ENCODE measurements at regions not wholly inside any gene's neighbourhood (a gene's known extent, or its start where the extent isn't known, plus 50 kb on each side); places are given as distances from the start of the nearest gene placed in this dataset.

DNA sequence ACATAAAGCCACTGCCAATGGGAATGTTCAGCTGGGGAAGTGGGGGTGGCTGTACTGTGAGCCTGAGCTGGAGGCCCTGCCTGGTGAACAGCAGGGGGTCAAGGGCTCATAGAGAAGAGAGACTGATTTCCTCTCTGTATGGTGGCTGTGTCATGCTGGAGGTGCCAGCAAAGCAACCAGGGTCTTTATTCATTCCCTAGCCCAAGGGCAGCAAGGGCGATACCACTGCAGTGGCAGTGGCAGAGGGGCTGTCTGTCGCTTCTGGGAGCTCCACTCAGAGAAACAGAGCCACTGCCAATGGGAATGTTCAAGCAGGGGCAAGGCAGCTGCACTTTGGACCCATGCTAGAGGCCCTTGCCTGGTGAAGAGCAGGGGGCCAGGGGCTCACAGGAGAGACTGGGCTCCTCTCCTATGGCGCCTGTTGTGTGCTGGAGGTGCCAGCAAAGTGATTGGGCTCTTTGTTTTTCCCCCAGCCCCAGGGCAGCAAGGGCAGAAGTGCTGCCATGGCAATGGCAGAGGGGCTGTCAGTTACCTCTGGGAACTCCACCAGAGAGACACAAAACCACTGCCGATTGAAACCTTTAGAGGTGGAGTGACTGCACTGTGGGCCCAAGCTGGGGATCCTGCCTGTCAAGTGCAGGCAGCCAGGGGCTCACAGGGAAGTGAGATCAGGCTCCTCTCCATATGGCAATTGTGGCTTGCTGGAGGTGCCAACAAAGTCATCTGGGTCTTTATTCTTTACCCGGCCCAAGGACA is 545.1 kb downstream of the SH2D4B start (continued):
- TF ChIP-seq GABPA (IDR thresholded peaks at IDR 0.05; ENCODE audit: low read depth) (no peak), YY1 (IDR thresholded peaks at IDR 0.05; ENCODE audit: low read depth) (no peak)
- TF ChIP-seq, protein P1, sequence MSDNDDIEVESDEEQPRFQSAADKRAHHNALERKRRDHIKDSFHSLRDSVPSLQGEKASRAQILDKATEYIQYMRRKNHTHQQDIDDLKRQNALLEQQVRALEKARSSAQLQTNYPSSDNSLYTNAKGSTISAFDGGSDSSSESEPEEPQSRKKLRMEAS (IDR thresholded peaks at IDR 0.05; ENCODE audit: low read depth) = no peak

DNA sequence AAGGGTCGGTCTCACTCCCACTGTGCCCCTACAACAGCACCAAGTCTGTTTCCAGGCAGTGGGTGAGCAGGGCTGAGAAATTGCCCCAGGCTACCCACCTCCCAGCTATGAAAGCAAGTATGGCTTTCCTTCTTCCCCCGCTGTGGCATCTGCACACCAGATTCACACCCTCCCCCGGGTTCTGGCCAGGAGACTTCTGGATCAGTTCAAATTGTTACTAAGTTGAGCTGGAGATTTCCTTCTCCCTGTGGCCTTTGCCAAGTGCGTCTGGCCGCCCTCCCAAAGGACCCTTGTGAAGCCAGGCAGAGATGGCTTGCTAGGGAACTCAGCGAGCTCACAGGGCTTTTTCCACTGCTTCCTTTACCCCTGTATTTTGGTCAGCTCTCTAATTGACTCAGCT is 555.4 kb downstream of the SH2D4B start:
- Histone ChIP-seq H3K4me3 (ENCODE audit: low read depth in 2 of 2, low read length in 1 of 2) (no peak overlapping the region), H3F3A (replicated peaks; ENCODE audit: insufficient read depth) (no peaks in the 10 kb centered on the region), H3K27me3 (ENCODE audit: insufficient read depth) (no peaks in the 10 kb centered on the region), H3K36me3 (replicated peaks in 1 of 2; ENCODE audit: control insufficient read depth in 1 of 2, insufficient read depth in 2 of 2, low read length in 1 of 2) (no peaks in the 10 kb centered on the region), H3K9me2 (no peaks in the 10 kb centered on the region), H3K4me2 (no peak overlapping the region), H3K27ac (ENCODE audit: low read depth in 2 of 2, low read length in 1 of 2) (no peak overlapping the region), H3K79me2 (ENCODE audit: insufficient read depth) (no peaks in the 10 kb centered on the region), H3K9me3 (no peaks in the 10 kb centered on the region), H2AFZ (ENCODE audit: low read depth) (no peak overlapping the region), H3K9ac (no peak overlapping the region), H3K4me1 (ENCODE audit: control insufficient read depth in 1 of 2, insufficient read depth in 2 of 2, low read depth in 1 of 2, low read length in 1 of 2) (no peaks in the 10 kb centered on the region), H4K20me1 (ENCODE audit: insufficient read depth) (no peaks in the 10 kb centered on the region)
- CTCF ChIA-PET = no interaction called here
- POLR2A ChIA-PET = no interaction called here
- 20% methylated on average over 5 of the region's 6 CpGs for WGBS (ENCODE audit: low lambda C conversion rate)
- TF ChIP-seq POLR2AphosphoS5 (IDR thresholded peaks at IDR 0.05; ENCODE audit: low read depth, low read length) (no peak), ELF1 (IDR thresholded peaks at IDR 0.05) (no peak), TEAD4 (IDR thresholded peaks at IDR 0.05; ENCODE audit: borderline replicate concordance, insufficient read depth) (no peak), MEF2A (IDR thresholded peaks at IDR 0.05; ENCODE audit: borderline replicate concordance, low read depth) (no peak), SIN3A (IDR thresholded peaks at IDR 0.05; ENCODE audit: borderline replicate concordance, low read depth, low read length) (no peak), CHD2 (IDR thresholded peaks at IDR 0.05; ENCODE audit: low read length, partially characterized antibody) (no peak), RAD21 (IDR thresholded peaks at IDR 0.05; ENCODE audit: low read length) (no peak), REST (IDR thresholded peaks at IDR 0.05; ENCODE audit: low read depth, low read length) (no peak), USF1 (IDR thresholded peaks at IDR 0.05; ENCODE audit: borderline replicate concordance, low read depth) (no peak), GABPA (IDR thresholded peaks at IDR 0.05; ENCODE audit: low read depth) (no peak), EZH2phosphoT487 (IDR thresholded peaks at IDR 0.05; ENCODE audit: borderline replicate concordance, low read depth) (no peak), FOXM1 (IDR thresholded peaks at IDR 0.05; ENCODE audit: low read depth) (no peak), NRF1 (IDR thresholded peaks at IDR 0.05; ENCODE audit: low read depth, low read length) (no peak), FOSL2 (IDR thresholded peaks at IDR 0.05; ENCODE audit: borderline replicate concordance, low read depth) (no peak), FOXJ3 (CRISPR knock-in tag; IDR thresholded peaks at IDR 0.05) (no peak)
- TF ChIP-seq, protein P2, sequence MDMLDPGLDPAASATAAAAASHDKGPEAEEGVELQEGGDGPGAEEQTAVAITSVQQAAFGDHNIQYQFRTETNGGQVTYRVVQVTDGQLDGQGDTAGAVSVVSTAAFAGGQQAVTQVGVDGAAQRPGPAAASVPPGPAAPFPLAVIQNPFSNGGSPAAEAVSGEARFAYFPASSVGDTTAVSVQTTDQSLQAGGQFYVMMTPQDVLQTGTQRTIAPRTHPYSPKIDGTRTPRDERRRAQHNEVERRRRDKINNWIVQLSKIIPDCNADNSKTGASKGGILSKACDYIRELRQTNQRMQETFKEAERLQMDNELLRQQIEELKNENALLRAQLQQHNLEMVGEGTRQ (IDR thresholded peaks at IDR 0.05; ENCODE audit: borderline replicate concordance, low read depth, low read length) = no peak
- TF ChIP-seq, protein P3, sequence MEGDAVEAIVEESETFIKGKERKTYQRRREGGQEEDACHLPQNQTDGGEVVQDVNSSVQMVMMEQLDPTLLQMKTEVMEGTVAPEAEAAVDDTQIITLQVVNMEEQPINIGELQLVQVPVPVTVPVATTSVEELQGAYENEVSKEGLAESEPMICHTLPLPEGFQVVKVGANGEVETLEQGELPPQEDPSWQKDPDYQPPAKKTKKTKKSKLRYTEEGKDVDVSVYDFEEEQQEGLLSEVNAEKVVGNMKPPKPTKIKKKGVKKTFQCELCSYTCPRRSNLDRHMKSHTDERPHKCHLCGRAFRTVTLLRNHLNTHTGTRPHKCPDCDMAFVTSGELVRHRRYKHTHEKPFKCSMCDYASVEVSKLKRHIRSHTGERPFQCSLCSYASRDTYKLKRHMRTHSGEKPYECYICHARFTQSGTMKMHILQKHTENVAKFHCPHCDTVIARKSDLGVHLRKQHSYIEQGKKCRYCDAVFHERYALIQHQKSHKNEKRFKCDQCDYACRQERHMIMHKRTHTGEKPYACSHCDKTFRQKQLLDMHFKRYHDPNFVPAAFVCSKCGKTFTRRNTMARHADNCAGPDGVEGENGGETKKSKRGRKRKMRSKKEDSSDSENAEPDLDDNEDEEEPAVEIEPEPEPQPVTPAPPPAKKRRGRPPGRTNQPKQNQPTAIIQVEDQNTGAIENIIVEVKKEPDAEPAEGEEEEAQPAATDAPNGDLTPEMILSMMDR (IDR thresholded peaks at IDR 0.05) = no peak
- DNase-seq = no peak
